CD14-positive monocyte (primary cell): ENCODE measurements at regions not wholly inside any gene's neighbourhood (a gene's known extent, or its start where the extent isn't known, plus 50 kb on each side); places are given as distances from the start of the nearest gene placed in this dataset.

Experiments
- DNase-seq, 3 donors: peaks; one replicate each; pipeline ENCODE4 v3.0.0-alpha.2; 2011 to 2022
- H2AFZ ChIP-seq: 2 replicates; pipeline ENCODE4 v1.6.0; 2012; ENCODE audit warnings: mild to moderate bottlenecking, low read depth, low read length, inconsistent platforms; ENCODE audit not compliant: insufficient read depth, poor library complexity, severe bottlenecking
- H3K27ac ChIP-seq, 2 donors: 1 replicate in 1 of 2; 2 replicates in 1 of 2; pipeline ENCODE4 v1.5.1; 2012 to 2013; ENCODE audit warnings: low read length in 2 of 2, control low read depth in 1 of 2, inconsistent platforms in 1 of 2, low read depth in 1 of 2, mild to moderate bottlenecking in 1 of 2
- H3K27me3 ChIP-seq, 2 donors: one replicate each; pipeline versions ENCODE4 v1.6.0 to v1.6.1; 2011 to 2013; ENCODE audit warnings: low read length in 2 of 2; ENCODE audit not compliant: control insufficient read depth in 2 of 2, insufficient read depth in 2 of 2
- H3K36me3 ChIP-seq, 2 donors: replicated peaks in 1 of 2; 1 replicate in 1 of 2; 2 replicates in 1 of 2; pipeline versions ENCODE4 v1.5.1 to v1.6.1; 2012 to 2013; ENCODE audit warnings: low read length in 2 of 2, control low read depth in 1 of 2, inconsistent platforms in 1 of 2, mild to moderate bottlenecking in 1 of 2; ENCODE audit not compliant: insufficient read depth in 2 of 2, control insufficient read depth in 1 of 2
- H3K4me1 ChIP-seq, 2 donors: 1 replicate in 1 of 2; 2 replicates in 1 of 2; pipeline versions ENCODE4 v1.5.1 to v1.6.1; 2012 to 2013; ENCODE audit warnings: low read length in 2 of 2, control low read depth in 1 of 2, inconsistent platforms in 1 of 2, mild to moderate bottlenecking in 1 of 2, moderate library complexity in 1 of 2; ENCODE audit not compliant: insufficient read depth in 2 of 2, control insufficient read depth in 1 of 2
- H3K4me2 ChIP-seq: replicated peaks from 2 replicates; pipeline ENCODE3; 2012; ENCODE audit warnings: low read length, moderate library complexity, mild to moderate bottlenecking; ENCODE audit not compliant: poor library complexity, severe bottlenecking; ENCODE audit errors: extremely low read depth
- H3K4me3 ChIP-seq, 3 experiments: fragments of 200-600 bp in 1 of 3; sonication (generic) in 1 of 3; replicated peaks in 1 of 3; 1 replicate in 2 of 3; 2 replicates in 1 of 3; pipeline ENCODE4 v1.5.1; 2011 to 2013; ENCODE audit warnings: low read length in 3 of 3, mild to moderate bottlenecking in 3 of 3, control low read depth in 2 of 3, low read depth in 2 of 3, inconsistent platforms in 1 of 3, moderate library complexity in 1 of 3
- H3K79me2 ChIP-seq: 2 replicates; pipeline ENCODE4 v1.6.0; 2012; ENCODE audit warnings: mild to moderate bottlenecking, control low read depth, inconsistent platforms, low read length, moderate library complexity; ENCODE audit not compliant: insufficient read depth
- H3K9ac ChIP-seq: 2 replicates; pipeline ENCODE4 v1.6.0; 2017; ENCODE audit warnings: low read length, mild to moderate bottlenecking; ENCODE audit not compliant: insufficient read depth, poor library complexity, severe bottlenecking
- H3K9me3 ChIP-seq, 2 donors: replicated peaks in 1 of 2; 1 replicate in 1 of 2; 2 replicates in 1 of 2; pipeline versions ENCODE4 v1.5.1 to v1.6.1; 2012 to 2013; ENCODE audit warnings: low read length in 2 of 2, control low read depth in 1 of 2; ENCODE audit not compliant: control insufficient read depth in 1 of 2, insufficient read depth in 1 of 2
- H4K20me1 ChIP-seq: 2 replicates; pipeline ENCODE4 v1.6.0; 2012; ENCODE audit warnings: mild to moderate bottlenecking, low read length, control low read depth, moderate library complexity; ENCODE audit not compliant: insufficient read depth
- H3K27ac Mint-ChIP-seq, 7 donors: one replicate each; pipeline ENCODE4 v1.8.0; 2020; ENCODE audit warnings: mild to moderate bottlenecking in 7 of 7, mixed read lengths in 7 of 7, moderate library complexity in 6 of 7, inconsistent platforms in 2 of 7
- H3K27me3 Mint-ChIP-seq, 3 donors: one replicate each; pipeline ENCODE4 v1.8.0; 2021 to 2022; ENCODE audit warnings: low read depth in 3 of 3, mild to moderate bottlenecking in 3 of 3, mixed read lengths in 3 of 3, moderate library complexity in 3 of 3, inconsistent platforms in 1 of 3
- H3K36me3 Mint-ChIP-seq, 2 donors: one replicate each; pipeline ENCODE4 v1.8.0; 2020; ENCODE audit warnings: mixed read lengths in 2 of 2, inconsistent platforms in 1 of 2, mild to moderate bottlenecking in 1 of 2
- H3K4me1 Mint-ChIP-seq: one replicate; pipeline ENCODE4 v1.8.0; 2020; ENCODE audit warnings: mild to moderate bottlenecking, mixed read lengths
- H3K4me3 Mint-ChIP-seq, 2 donors: one replicate each; pipeline ENCODE4 v1.8.0; 2020; ENCODE audit warnings: mild to moderate bottlenecking in 2 of 2, mixed read lengths in 2 of 2, moderate library complexity in 1 of 2
- H3K9me3 Mint-ChIP-seq, 7 donors: one replicate each; pipeline ENCODE4 v1.8.0; 2020 to 2022; ENCODE audit warnings: mixed read lengths in 7 of 7, mild to moderate bottlenecking in 6 of 7, moderate library complexity in 6 of 7, inconsistent platforms in 2 of 7
- CTCF ChIP-seq: fragments of 200-600 bp; IDR thresholded peaks from one replicate; pipeline ENCODE4 v1.8.0; 2022; ENCODE audit warnings: antibody characterized with exemption, mild to moderate bottlenecking
- WGBS: methylation state at CpG from one replicate; pipeline ENCODE4 v1.1.5; 2013; ENCODE audit warnings: missing lambda C conversion rate; ENCODE audit not compliant: insufficient coverage; 5-methylcytosine and 5-hydroxymethylcytosine counted together
- intact Hi-C, 2 donors: fragments of 100-400 bp; cut with micrococcal nuclease; formaldehyde crosslinking; loops; one replicate each; pipeline versions ENCODE4 v1.15.0 to v1.15.1; 2023

DNA sequence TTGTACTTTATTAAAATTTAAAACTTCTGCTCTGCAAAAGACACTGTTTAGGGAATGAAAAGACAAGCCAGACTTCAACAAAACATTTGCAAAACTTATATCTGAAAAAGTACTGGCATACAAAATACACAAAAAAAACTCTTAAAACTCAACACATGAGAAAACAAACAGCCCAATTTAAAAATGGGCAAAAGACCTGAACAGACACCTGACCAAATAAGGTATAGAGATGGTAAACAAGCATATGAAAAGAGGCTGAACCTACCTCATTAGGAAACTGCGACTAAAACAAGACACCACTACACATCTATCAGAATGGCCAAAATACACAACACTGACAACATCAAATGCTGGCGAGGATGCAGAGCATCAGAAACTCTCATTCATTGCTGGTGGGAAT, 54.4 kb upstream of the LMX1B start:
- Histone ChIP-seq H3K4me3 (no peak overlapping the region), H3K36me3 (no peaks in the 10 kb centered on the region), H3K4me2 (no peak overlapping the region), H2AFZ (no peak overlapping the region), H3K9ac (no peak overlapping the region), H3K27me3 (no peaks in the 10 kb centered on the region), H3K4me1 (peaks cover 14 to 16% of the 10 kb centered on the region in 2 donors), H3K27ac (no peak overlapping the region), H3K79me2 (no peaks in the 10 kb centered on the region), H4K20me1 (no peaks in the 10 kb centered on the region), H3K9me3 (no peaks in the 10 kb centered on the region)
- intact Hi-C loops: loop anchor here in 1 of 2 donors (5.0 kb wide), 1 partner anchor 42 kb away; no protein-coding TSS in a partner anchor
- no CpG with 5 or more reads among the region's 2 CpGs for WGBS
- no peaks in the 10 kb centered on the region for H3K36me3 Mint-ChIP-seq
- no peak for DNase-seq
- no peak for TF ChIP-seq CTCF
- peaks cover 19% of the 10 kb centered on the region for H3K4me1 Mint-ChIP-seq
- H3K27ac Mint-ChIP-seq: no peak overlapping the region
- no peak overlapping the region for H3K4me3 Mint-ChIP-seq
- H3K27me3 Mint-ChIP-seq: peaks cover 4 to 9% (median 4%) of the 10 kb centered on the region in 3 donors
- H3K9me3 Mint-ChIP-seq: peaks cover 0 to 4% (median 0%) of the 10 kb centered on the region in 7 donors

DNA sequence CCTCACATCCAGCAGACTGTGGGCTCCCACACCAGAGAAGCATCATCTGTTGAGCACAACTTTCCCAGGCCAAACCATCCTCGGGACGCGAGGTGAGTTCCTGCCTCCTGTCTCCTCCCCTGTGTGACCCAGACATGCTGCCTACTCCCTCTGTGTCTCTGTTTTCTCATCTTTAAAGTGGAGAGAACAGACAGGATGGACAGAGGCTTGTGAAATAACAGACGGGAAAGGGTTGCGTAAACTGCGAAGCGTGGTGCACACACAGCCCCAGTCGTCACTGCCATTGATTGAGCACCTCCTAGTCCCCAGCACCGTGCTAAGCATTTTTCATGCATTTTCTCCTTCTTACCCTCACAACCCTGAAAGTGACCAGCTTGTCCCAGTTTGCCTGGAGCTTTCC, 52.1 kb upstream of the LMX1B start:
- Mint-ChIP-seq H3K4me3 (peak overlapping the region in 1 of 2 donors; percentile 5), H3K4me1 (peaks cover 19% of the 10 kb centered on the region), H3K36me3 (no peaks in the 10 kb centered on the region), H3K9me3 (peaks cover 0 to 2% (median 0%) of the 10 kb centered on the region in 7 donors), H3K27me3 (peaks cover 4 to 10% (median 9%) of the 10 kb centered on the region in 3 donors), H3K27ac (peak overlapping the region in 3 of 7 donors; percentile 54 to 82 (median 71))
- H3K27me3 ChIP-seq: peaks cover 0 to 3% of the 10 kb centered on the region in 2 donors
- H3K79me2 ChIP-seq: no peaks in the 10 kb centered on the region
- H3K9ac ChIP-seq: no peak overlapping the region
- DNase-seq: peak; percentile 38 to 62 (median 49)
- 0% methylated on average over 6 of the region's 9 CpGs for WGBS
- H4K20me1 ChIP-seq: no peaks in the 10 kb centered on the region
- intact Hi-C loops: no loop called here
- H3K36me3 ChIP-seq: no peaks in the 10 kb centered on the region
- peak overlapping the region; percentile 33 for H3K4me2 ChIP-seq
- H3K9me3 ChIP-seq: no peaks in the 10 kb centered on the region
- TF ChIP-seq CTCF: no peak
- no peak overlapping the region for H3K4me3 ChIP-seq
- peaks cover 14 to 16% of the 10 kb centered on the region in 2 donors for H3K4me1 ChIP-seq
- peak overlapping the region; percentile 17 for H2AFZ ChIP-seq
- H3K27ac ChIP-seq: no peak overlapping the region
